GM06990 (cell line): ENCODE measurements at regions not wholly inside any gene's neighbourhood (a gene's known extent, or its start where the extent isn't known, plus 50 kb on each side); places are given as distances from the start of the nearest gene placed in this dataset.

ENCODE experiments used
- DNase-seq: peaks from one replicate; pipeline ENCODE4 v3.0.0-alpha.2; 2011; ENCODE audit not compliant: insufficient read length; ENCODE audit errors: extremely low read depth
- H3K27me3 ChIP-seq: replicated peaks from 2 replicates; pipeline ENCODE4 v1.6.0; 2011; ENCODE audit warnings: low read length; ENCODE audit not compliant: control insufficient read depth, insufficient read depth
- H3K36me3 ChIP-seq: 2 replicates; pipeline ENCODE4 v1.5.1; 2011; ENCODE audit warnings: low read length; ENCODE audit not compliant: control insufficient read depth, insufficient read depth
- H3K4me3 ChIP-seq: replicated peaks from 2 replicates; pipeline ENCODE4 v1.5.1; 2011; ENCODE audit warnings: low read depth, mild to moderate bottlenecking, control low read depth, low read length
- CTCF ChIP-seq: IDR thresholded peaks from 2 replicates; pipeline ENCODE4 v1.5.1; 2011; ENCODE audit warnings: low read length, control low read depth, mild to moderate bottlenecking, inconsistent platforms; ENCODE audit not compliant: insufficient read depth, poor library complexity, severe bottlenecking

GRCh38 chr4:145396581-145396980, 85.1 kb upstream of the SMAD1 start:
- Histone ChIP-seq H3K4me3 (no peak overlapping the region), H3K27me3 (no peaks in the 10 kb centered on the region), H3K36me3 (no peaks in the 10 kb centered on the region)
- no peak for TF ChIP-seq CTCF
- no peak for DNase-seq

- no peak for TF ChIP-seq CTCF
- DNase-seq, result no peak
- no peaks in the 10 kb centered on the region for H3K36me3 ChIP-seq
- H3K4me3 ChIP-seq, result no peak overlapping the region
- H3K27me3 ChIP-seq, result no peaks in the 10 kb centered on the region; the same call in 1 of the 2 replicates
Observed at GRCh38 chr4:145390571-145390970, 91.1 kb upstream of the SMAD1 start.

- Histone ChIP-seq H3K36me3 (no peaks in the 10 kb centered on the region), H3K27me3 (no peaks in the 10 kb centered on the region; the same call in 1 of the 2 replicates), H3K4me3 (no peak overlapping the region)
- TF ChIP-seq CTCF, result no peak
- no peak for DNase-seq
Observed at GRCh38 chr4:145389550-145389949, 92.1 kb upstream of the SMAD1 start.

GRCh38 chr4:145388043-145388442, 93.6 kb upstream of the SMAD1 start:
- H3K36me3 ChIP-seq, result no peaks in the 10 kb centered on the region
- no peak overlapping the region for H3K4me3 ChIP-seq
- TF ChIP-seq CTCF, result no peak
- no peaks in the 10 kb centered on the region; the same call in 1 of the 2 replicates for H3K27me3 ChIP-seq
- no peak for DNase-seq

GRCh38 chr4:145387079-145387478, 94.6 kb upstream of the SMAD1 start:
- TF ChIP-seq CTCF, result no peak
- Histone ChIP-seq H3K27me3 (no peaks in the 10 kb centered on the region; the same call in 1 of the 2 replicates), H3K36me3 (no peaks in the 10 kb centered on the region), H3K4me3 (no peak overlapping the region)
- DNase-seq, result no peak

- TF ChIP-seq CTCF, result no peak
- Histone ChIP-seq H3K36me3 (no peaks in the 10 kb centered on the region), H3K27me3 (no peaks in the 10 kb centered on the region), H3K4me3 (no peak overlapping the region)
- DNase-seq, result no peak
Observed at GRCh38 chr4:145381163-145381562, 100.5 kb upstream of the SMAD1 start.
